IMR-90 (cell line): ENCODE measurements at regions not wholly inside any gene's neighbourhood (a gene's known extent, or its start where the extent isn't known, plus 50 kb on each side); places are given as distances from the start of the nearest gene placed in this dataset.

Experiments used
- CTCF ChIP-seq: conservative IDR thresholded peaks from 2 replicates; pipeline ENCODE4 v1.5.1; 2012; ENCODE audit warnings: mild to moderate bottlenecking, low read depth, low read length, improper control_type of control experiment
- MXI1 ChIP-seq: IDR thresholded peaks from 2 replicates; pipeline ENCODE4 v1.6.1; 2012; ENCODE audit warnings: low read depth, mild to moderate bottlenecking, low read length, moderate library complexity, borderline replicate concordance
- POLR2A ChIP-seq: IDR thresholded peaks from 2 replicates; pipeline ENCODE4 v1.6.1; 2012; ENCODE audit warnings: mild to moderate bottlenecking, low read depth, low read length
- RAD21 ChIP-seq: IDR thresholded peaks from 2 replicates; pipeline ENCODE4 v1.6.1; 2012; ENCODE audit warnings: low read length, improper control_type of control experiment
- USF2 ChIP-seq: fragments of 150-350 bp; IDR thresholded peaks from 2 replicates; pipeline ENCODE4 v1.6.1; 2017; ENCODE audit warnings: mild to moderate bottlenecking, antibody characterized with exemption, low read length, low read depth

- TF ChIP-seq CTCF (no peak), POLR2A (no peak), RAD21 (no peak), MXI1 (no peak), USF2 (no peak)
Observed at GRCh38 chr5:4579679-4580078, 560.5 kb upstream of the ADAMTS16 start.
